ENCODE measurements at regions not wholly inside any gene's neighbourhood (a gene's known extent, or its start where the extent isn't known, plus 50 kb on each side); places are given as distances from the start of the nearest gene placed in this dataset.

GRCh38 chr13:79906345-79906744, 425.4 kb downstream of the NDFIP2 start:
- H3K27ac Mint-ChIP-seq, result no peak overlapping the region
- ATAC-seq (ENCODE audit: poor library complexity), result no peak
- Histone ChIP-seq H3K4me1 (ENCODE audit: insufficient read depth, low read length) (no peaks in the 10 kb centered on the region), H3K9me3 (ENCODE audit: control insufficient read depth in 1 of 2, insufficient read depth in 1 of 2, low read length in 2 of 2) (peaks cover 0 to 4% of the 10 kb centered on the region in 2 experiments), H3K27ac (ENCODE audit: low read depth in 1 of 2, low read length in 2 of 2) (no peak overlapping the region), H3K27me3 (ENCODE audit: control insufficient read depth in 1 of 2, insufficient read depth in 2 of 2, low read length in 2 of 2) (no peaks in the 10 kb centered on the region), H3K36me3 (ENCODE audit: insufficient read depth, low read length) (no peaks in the 10 kb centered on the region), H3K4me3 (ENCODE audit: low read length) (no peak overlapping the region)
- intact Hi-C loops (cut with DNase I, micrococcal nuclease), result no loop called here
- no peak for TF ChIP-seq CTCF (IDR thresholded peaks at IDR 0.05)
- H3K36me3 Mint-ChIP-seq (ENCODE audit: low read depth), result no peaks in the 10 kb centered on the region
- H3K4me1 Mint-ChIP-seq (ENCODE audit: low read depth), result no peaks in the 10 kb centered on the region
- no peaks in the 10 kb centered on the region for H3K9me3 Mint-ChIP-seq
- no peaks in the 10 kb centered on the region for H3K27me3 Mint-ChIP-seq
- DNase-seq, result no peak
- no peak overlapping the region for H3K4me3 Mint-ChIP-seq
- ChIA-PET POLR2A (no interaction called here), CTCF (interaction anchor here (1.4 kb wide), 1 partner anchor 13 kb away, joined by 3 read pairs; no protein-coding TSS in a partner anchor)

- CTCF ChIA-PET, result no interaction called here
- Histone ChIP-seq H3K27ac (ENCODE audit: low read depth in 1 of 2, low read length in 2 of 2) (no peak overlapping the region), H3K4me1 (ENCODE audit: insufficient read depth, low read length) (no peaks in the 10 kb centered on the region), H3K9me3 (ENCODE audit: control insufficient read depth in 1 of 2, insufficient read depth in 1 of 2, low read length in 2 of 2) (peaks cover 0 to 4% of the 10 kb centered on the region in 2 experiments), H3K36me3 (ENCODE audit: insufficient read depth, low read length) (no peaks in the 10 kb centered on the region), H3K27me3 (ENCODE audit: control insufficient read depth in 1 of 2, insufficient read depth in 2 of 2, low read length in 2 of 2) (no peaks in the 10 kb centered on the region), H3K4me3 (ENCODE audit: low read length) (no peak overlapping the region)
- no peak for ATAC-seq (ENCODE audit: poor library complexity)
- Mint-ChIP-seq H3K27me3 (no peaks in the 10 kb centered on the region), H3K27ac (no peak overlapping the region), H3K4me1 (ENCODE audit: low read depth) (no peaks in the 10 kb centered on the region), H3K36me3 (ENCODE audit: low read depth) (no peaks in the 10 kb centered on the region), H3K4me3 (no peak overlapping the region), H3K9me3 (no peaks in the 10 kb centered on the region)
- no peak for TF ChIP-seq CTCF (IDR thresholded peaks at IDR 0.05)
- intact Hi-C loops (cut with DNase I, micrococcal nuclease), result no loop called here
- POLR2A ChIA-PET, result no interaction called here
- no peak for DNase-seq
These were observed 424.1 kb downstream of the NDFIP2 start for GRCh38 chr13:79905018-79905417.

GRCh38 chr13:79904581-79904980, 423.6 kb downstream of the NDFIP2 start:
- no peak for TF ChIP-seq CTCF (IDR thresholded peaks at IDR 0.05)
- no peaks in the 10 kb centered on the region for H3K27me3 Mint-ChIP-seq
- intact Hi-C loops (cut with DNase I, micrococcal nuclease), result no loop called here
- Histone ChIP-seq H3K4me3 (ENCODE audit: low read length) (no peak overlapping the region), H3K27ac (ENCODE audit: low read depth in 1 of 2, low read length in 2 of 2) (no peak overlapping the region), H3K27me3 (ENCODE audit: control insufficient read depth in 1 of 2, insufficient read depth in 2 of 2, low read length in 2 of 2) (no peaks in the 10 kb centered on the region), H3K9me3 (ENCODE audit: control insufficient read depth in 1 of 2, insufficient read depth in 1 of 2, low read length in 2 of 2) (peaks cover 0 to 4% of the 10 kb centered on the region in 2 experiments), H3K4me1 (ENCODE audit: insufficient read depth, low read length) (no peaks in the 10 kb centered on the region), H3K36me3 (ENCODE audit: insufficient read depth, low read length) (no peaks in the 10 kb centered on the region)
- H3K4me3 Mint-ChIP-seq, result no peak overlapping the region
- no peaks in the 10 kb centered on the region for H3K4me1 Mint-ChIP-seq (ENCODE audit: low read depth)
- ATAC-seq (ENCODE audit: poor library complexity) (no peak), DNase-seq (no peak)
- H3K9me3 Mint-ChIP-seq, result no peaks in the 10 kb centered on the region
- no peaks in the 10 kb centered on the region for H3K36me3 Mint-ChIP-seq (ENCODE audit: low read depth)
- H3K27ac Mint-ChIP-seq, result no peak overlapping the region
- POLR2A ChIA-PET, result no interaction called here
- CTCF ChIA-PET, result no interaction called here

Measured in CD4-positive, alpha-beta T cell (primary cell).